ENCODE measurements at regions not wholly inside any gene's neighbourhood (a gene's known extent, or its start where the extent isn't known, plus 50 kb on each side); places are given as distances from the start of the nearest gene placed in this dataset.

DNA sequence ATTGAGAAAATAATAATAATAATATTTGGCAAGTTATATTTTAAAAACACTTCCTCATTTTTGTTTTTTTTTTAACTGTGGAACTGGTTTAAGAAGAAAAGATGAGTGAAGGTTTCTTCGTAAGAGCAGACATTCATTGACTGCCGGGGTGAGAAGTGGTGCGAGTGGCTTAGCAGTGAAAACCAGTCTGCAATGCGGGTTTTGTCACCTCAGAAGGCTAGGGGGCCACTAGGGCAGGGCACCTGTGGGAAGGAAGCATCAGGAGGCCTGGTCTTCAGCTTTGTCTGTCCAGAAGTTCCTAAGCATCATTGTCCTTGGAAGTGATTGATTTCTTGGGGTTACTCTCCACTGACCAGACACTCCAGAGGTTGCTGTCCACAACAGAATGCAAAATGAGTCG lies 339.2 kb downstream of the ZNF326 start:
- TF ChIP-seq EZH2 (IDR thresholded peaks at IDR 0.05; ENCODE audit: low read depth, unreplicated experiment), result no peak
- TF ChIP-seq, protein P1, sequence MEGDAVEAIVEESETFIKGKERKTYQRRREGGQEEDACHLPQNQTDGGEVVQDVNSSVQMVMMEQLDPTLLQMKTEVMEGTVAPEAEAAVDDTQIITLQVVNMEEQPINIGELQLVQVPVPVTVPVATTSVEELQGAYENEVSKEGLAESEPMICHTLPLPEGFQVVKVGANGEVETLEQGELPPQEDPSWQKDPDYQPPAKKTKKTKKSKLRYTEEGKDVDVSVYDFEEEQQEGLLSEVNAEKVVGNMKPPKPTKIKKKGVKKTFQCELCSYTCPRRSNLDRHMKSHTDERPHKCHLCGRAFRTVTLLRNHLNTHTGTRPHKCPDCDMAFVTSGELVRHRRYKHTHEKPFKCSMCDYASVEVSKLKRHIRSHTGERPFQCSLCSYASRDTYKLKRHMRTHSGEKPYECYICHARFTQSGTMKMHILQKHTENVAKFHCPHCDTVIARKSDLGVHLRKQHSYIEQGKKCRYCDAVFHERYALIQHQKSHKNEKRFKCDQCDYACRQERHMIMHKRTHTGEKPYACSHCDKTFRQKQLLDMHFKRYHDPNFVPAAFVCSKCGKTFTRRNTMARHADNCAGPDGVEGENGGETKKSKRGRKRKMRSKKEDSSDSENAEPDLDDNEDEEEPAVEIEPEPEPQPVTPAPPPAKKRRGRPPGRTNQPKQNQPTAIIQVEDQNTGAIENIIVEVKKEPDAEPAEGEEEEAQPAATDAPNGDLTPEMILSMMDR (conservative IDR thresholded peaks at IDR 0.05; ENCODE audit: low read depth in 2 of 2), result no peak
- TF ChIP-seq POLR2AphosphoS5 (IDR thresholded peaks at IDR 0.05; ENCODE audit: low read depth), result no peak
- TF ChIP-seq, protein P2, sequence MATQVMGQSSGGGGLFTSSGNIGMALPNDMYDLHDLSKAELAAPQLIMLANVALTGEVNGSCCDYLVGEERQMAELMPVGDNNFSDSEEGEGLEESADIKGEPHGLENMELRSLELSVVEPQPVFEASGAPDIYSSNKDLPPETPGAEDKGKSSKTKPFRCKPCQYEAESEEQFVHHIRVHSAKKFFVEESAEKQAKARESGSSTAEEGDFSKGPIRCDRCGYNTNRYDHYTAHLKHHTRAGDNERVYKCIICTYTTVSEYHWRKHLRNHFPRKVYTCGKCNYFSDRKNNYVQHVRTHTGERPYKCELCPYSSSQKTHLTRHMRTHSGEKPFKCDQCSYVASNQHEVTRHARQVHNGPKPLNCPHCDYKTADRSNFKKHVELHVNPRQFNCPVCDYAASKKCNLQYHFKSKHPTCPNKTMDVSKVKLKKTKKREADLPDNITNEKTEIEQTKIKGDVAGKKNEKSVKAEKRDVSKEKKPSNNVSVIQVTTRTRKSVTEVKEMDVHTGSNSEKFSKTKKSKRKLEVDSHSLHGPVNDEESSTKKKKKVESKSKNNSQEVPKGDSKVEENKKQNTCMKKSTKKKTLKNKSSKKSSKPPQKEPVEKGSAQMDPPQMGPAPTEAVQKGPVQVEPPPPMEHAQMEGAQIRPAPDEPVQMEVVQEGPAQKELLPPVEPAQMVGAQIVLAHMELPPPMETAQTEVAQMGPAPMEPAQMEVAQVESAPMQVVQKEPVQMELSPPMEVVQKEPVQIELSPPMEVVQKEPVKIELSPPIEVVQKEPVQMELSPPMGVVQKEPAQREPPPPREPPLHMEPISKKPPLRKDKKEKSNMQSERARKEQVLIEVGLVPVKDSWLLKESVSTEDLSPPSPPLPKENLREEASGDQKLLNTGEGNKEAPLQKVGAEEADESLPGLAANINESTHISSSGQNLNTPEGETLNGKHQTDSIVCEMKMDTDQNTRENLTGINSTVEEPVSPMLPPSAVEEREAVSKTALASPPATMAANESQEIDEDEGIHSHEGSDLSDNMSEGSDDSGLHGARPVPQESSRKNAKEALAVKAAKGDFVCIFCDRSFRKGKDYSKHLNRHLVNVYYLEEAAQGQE (IDR thresholded peaks at IDR 0.05; ENCODE audit: unreplicated experiment), result no peak
- TF ChIP-seq CREB1 (CRISPR knock-in tag; IDR thresholded peaks at IDR 0.05; ENCODE audit: low read depth), result no peak
- no peak for TF ChIP-seq EZH2phosphoT487 (IDR thresholded peaks at IDR 0.05; ENCODE audit: unreplicated experiment)
- TF ChIP-seq ETS1 (IDR thresholded peaks at IDR 0.05), result no peak
- TF ChIP-seq STAT1 (IDR thresholded peaks at IDR 0.05; ENCODE audit: unreplicated experiment), result no peak
- TF ChIP-seq NANOG (IDR thresholded peaks at IDR 0.05; ENCODE audit: borderline replicate concordance), result no peak
- TF ChIP-seq, protein P3, sequence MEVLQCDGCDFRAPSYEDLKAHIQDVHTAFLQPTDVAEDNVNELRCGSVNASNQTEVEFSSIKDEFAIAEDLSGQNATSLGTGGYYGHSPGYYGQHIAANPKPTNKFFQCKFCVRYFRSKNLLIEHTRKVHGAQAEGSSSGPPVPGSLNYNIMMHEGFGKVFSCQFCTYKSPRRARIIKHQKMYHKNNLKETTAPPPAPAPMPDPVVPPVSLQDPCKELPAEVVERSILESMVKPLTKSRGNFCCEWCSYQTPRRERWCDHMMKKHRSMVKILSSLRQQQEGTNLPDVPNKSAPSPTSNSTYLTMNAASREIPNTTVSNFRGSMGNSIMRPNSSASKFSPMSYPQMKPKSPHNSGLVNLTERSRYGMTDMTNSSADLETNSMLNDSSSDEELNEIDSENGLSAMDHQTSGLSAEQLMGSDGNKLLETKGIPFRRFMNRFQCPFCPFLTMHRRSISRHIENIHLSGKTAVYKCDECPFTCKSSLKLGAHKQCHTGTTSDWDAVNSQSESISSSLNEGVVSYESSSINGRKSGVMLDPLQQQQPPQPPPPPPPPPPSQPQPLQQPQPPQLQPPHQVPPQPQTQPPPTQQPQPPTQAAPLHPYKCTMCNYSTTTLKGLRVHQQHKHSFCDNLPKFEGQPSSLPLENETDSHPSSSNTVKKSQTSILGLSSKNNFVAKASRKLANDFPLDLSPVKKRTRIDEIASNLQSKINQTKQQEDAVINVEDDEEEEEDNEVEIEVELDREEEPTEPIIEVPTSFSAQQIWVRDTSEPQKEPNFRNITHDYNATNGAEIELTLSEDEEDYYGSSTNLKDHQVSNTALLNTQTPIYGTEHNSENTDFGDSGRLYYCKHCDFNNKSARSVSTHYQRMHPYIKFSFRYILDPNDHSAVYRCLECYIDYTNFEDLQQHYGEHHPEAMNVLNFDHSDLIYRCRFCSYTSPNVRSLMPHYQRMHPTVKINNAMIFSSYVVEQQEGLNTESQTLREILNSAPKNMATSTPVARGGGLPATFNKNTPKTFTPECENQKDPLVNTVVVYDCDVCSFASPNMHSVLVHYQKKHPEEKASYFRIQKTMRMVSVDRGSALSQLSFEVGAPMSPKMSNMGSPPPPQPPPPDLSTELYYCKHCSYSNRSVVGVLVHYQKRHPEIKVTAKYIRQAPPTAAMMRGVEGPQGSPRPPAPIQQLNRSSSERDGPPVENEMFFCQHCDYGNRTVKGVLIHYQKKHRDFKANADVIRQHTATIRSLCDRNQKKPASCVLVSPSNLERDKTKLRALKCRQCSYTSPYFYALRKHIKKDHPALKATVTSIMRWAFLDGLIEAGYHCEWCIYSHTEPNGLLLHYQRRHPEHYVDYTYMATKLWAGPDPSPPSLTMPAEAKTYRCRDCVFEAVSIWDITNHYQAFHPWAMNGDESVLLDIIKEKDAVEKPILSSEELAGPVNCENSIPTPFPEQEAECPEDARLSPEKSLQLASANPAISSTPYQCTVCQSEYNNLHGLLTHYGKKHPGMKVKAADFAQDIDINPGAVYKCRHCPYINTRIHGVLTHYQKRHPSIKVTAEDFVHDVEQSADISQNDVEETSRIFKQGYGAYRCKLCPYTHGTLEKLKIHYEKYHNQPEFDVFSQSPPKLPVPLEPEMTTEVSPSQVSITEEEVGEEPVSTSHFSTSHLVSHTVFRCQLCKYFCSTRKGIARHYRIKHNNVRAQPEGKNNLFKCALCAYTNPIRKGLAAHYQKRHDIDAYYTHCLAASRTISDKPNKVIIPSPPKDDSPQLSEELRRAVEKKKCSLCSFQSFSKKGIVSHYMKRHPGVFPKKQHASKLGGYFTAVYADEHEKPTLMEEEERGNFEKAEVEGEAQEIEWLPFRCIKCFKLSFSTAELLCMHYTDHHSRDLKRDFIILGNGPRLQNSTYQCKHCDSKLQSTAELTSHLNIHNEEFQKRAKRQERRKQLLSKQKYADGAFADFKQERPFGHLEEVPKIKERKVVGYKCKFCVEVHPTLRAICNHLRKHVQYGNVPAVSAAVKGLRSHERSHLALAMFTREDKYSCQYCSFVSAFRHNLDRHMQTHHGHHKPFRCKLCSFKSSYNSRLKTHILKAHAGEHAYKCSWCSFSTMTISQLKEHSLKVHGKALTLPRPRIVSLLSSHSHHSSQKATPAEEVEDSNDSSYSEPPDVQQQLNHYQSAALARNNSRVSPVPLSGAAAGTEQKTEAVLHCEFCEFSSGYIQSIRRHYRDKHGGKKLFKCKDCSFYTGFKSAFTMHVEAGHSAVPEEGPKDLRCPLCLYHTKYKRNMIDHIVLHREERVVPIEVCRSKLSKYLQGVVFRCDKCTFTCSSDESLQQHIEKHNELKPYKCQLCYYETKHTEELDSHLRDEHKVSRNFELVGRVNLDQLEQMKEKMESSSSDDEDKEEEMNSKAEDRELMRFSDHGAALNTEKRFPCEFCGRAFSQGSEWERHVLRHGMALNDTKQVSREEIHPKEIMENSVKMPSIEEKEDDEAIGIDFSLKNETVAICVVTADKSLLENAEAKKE (CRISPR knock-in tag; IDR thresholded peaks at IDR 0.05), result no peak

Data from GM23338 (cell line).